H9 (cell line): ENCODE measurements at regions not wholly inside any gene's neighbourhood (a gene's known extent, or its start where the extent isn't known, plus 50 kb on each side); places are given as distances from the start of the nearest gene placed in this dataset.

Source experiments
- DNase-seq: peaks from one replicate; pipeline ENCODE4 v3.0.0-alpha.2; 2017
- H2AFZ ChIP-seq: one replicate; pipeline ENCODE4 v1.6.1; 2013; ENCODE audit warnings: mild to moderate bottlenecking, low read length, control low read depth, moderate library complexity
- H2AK5ac ChIP-seq: 2 replicates; pipeline ENCODE4 v1.6.1; 2013; ENCODE audit warnings: low read length, control low read depth, mixed read lengths; ENCODE audit not compliant: insufficient read length
- H2BK120ac ChIP-seq: one replicate; pipeline ENCODE4 v1.6.1; 2013; ENCODE audit warnings: low read depth, mild to moderate bottlenecking, low read length, control low read depth, inconsistent platforms; ENCODE audit not compliant: poor library complexity, severe bottlenecking
- H2BK12ac ChIP-seq: 2 replicates; pipeline ENCODE4 v1.6.1; 2013; ENCODE audit warnings: low read length, control low read depth, mixed read lengths, low read depth; ENCODE audit not compliant: insufficient read length
- H2BK15ac ChIP-seq: 2 replicates; pipeline ENCODE4 v1.6.1; 2013; ENCODE audit warnings: low read depth, low read length, control low read depth
- H2BK20ac ChIP-seq: one replicate; pipeline ENCODE4 v1.6.1; 2013; ENCODE audit warnings: low read depth, mild to moderate bottlenecking, low read length, control low read depth, inconsistent platforms; ENCODE audit not compliant: poor library complexity, severe bottlenecking
- H2BK5ac ChIP-seq: 2 replicates; pipeline ENCODE4 v1.6.1; 2013; ENCODE audit warnings: low read length, control low read depth, mixed read lengths; ENCODE audit not compliant: insufficient read length
- H3K14ac ChIP-seq: 2 replicates; pipeline ENCODE4 v1.6.1; 2013; ENCODE audit warnings: low read length, control low read depth; ENCODE audit not compliant: insufficient read depth
- H3K18ac ChIP-seq: 2 replicates; pipeline ENCODE4 v1.6.1; 2013; ENCODE audit warnings: low read depth, mild to moderate bottlenecking, mixed read lengths, low read length, control low read depth; ENCODE audit not compliant: insufficient read length
- H3K23ac ChIP-seq: 2 replicates; pipeline ENCODE4 v1.6.1; 2013; ENCODE audit warnings: low read length, control low read depth, mixed read lengths, low read depth; ENCODE audit not compliant: insufficient read length
- H3K23me2 ChIP-seq: 2 replicates; pipeline ENCODE4 v1.6.1; 2013; ENCODE audit warnings: low read depth, mild to moderate bottlenecking, mixed read lengths, low read length, control low read depth; ENCODE audit not compliant: insufficient read length, poor library complexity, severe bottlenecking
- H3K27ac ChIP-seq: 2 replicates; pipeline ENCODE4 v1.5.1; 2013; ENCODE audit warnings: low read length, control low read depth, mixed read lengths, low read depth; ENCODE audit not compliant: insufficient read length
- H3K27me3 ChIP-seq: 2 replicates; pipeline ENCODE4 v1.6.1; 2013; ENCODE audit warnings: low read length, control low read depth, inconsistent platforms; ENCODE audit not compliant: insufficient read depth
- H3K4ac ChIP-seq: 2 replicates; pipeline ENCODE4 v1.6.1; 2013; ENCODE audit warnings: low read depth, mild to moderate bottlenecking, control low read depth, inconsistent platforms, low read length, moderate library complexity
- H3K4me1 ChIP-seq: 2 replicates; pipeline ENCODE4 v1.6.1; 2013; ENCODE audit warnings: low read length, control low read depth, inconsistent platforms; ENCODE audit not compliant: insufficient read depth
- H3K4me2 ChIP-seq: 2 replicates; pipeline ENCODE4 v1.6.1; 2013; ENCODE audit warnings: low read length, control low read depth, mixed read lengths; ENCODE audit not compliant: insufficient read length, insufficient read depth
- H3K56ac ChIP-seq: 2 replicates; pipeline ENCODE4 v1.6.1; 2013; ENCODE audit warnings: low read depth, mild to moderate bottlenecking, mixed read lengths, low read length, control low read depth; ENCODE audit not compliant: insufficient read length
- H3K79me1 ChIP-seq: 2 replicates; pipeline ENCODE4 v1.6.1; 2013; ENCODE audit warnings: low read depth, mild to moderate bottlenecking, moderate library complexity, low read length, control low read depth, inconsistent platforms; ENCODE audit not compliant: insufficient read depth, poor library complexity, severe bottlenecking
- H3K79me2 ChIP-seq: 2 replicates; pipeline ENCODE4 v1.6.1; 2013; ENCODE audit warnings: low read length, control low read depth, inconsistent platforms; ENCODE audit not compliant: insufficient read depth
- H3K9ac ChIP-seq: 2 replicates; pipeline ENCODE4 v1.6.1; 2013; ENCODE audit warnings: low read length, control low read depth, mixed read lengths; ENCODE audit not compliant: insufficient read length; ENCODE audit errors: extremely low read depth
- H3K9me3 ChIP-seq: one replicate; pipeline ENCODE4 v1.6.1; 2013; ENCODE audit warnings: low read depth, low read length, inconsistent platforms; ENCODE audit not compliant: control insufficient read depth
- H3T11ph ChIP-seq: one replicate; pipeline ENCODE4 v1.6.1; 2013; ENCODE audit warnings: mild to moderate bottlenecking, low read length, control low read depth, inconsistent platforms
- H4K20me1 ChIP-seq: one replicate; pipeline ENCODE4 v1.6.1; 2013; ENCODE audit not compliant: control insufficient read depth, insufficient read length, insufficient read depth
- H4K5ac ChIP-seq: 2 replicates; pipeline ENCODE4 v1.6.1; 2013; ENCODE audit warnings: low read depth, mild to moderate bottlenecking, mixed read lengths, low read length, control low read depth; ENCODE audit not compliant: insufficient read length
- H4K8ac ChIP-seq: replicated peaks from 2 replicates; pipeline ENCODE4 v1.6.1; 2013; ENCODE audit warnings: low read length, control low read depth, mixed read lengths, low read depth; ENCODE audit not compliant: insufficient read length
- H4K91ac ChIP-seq: 2 replicates; pipeline ENCODE4 v1.6.1; 2013; ENCODE audit warnings: low read depth, mild to moderate bottlenecking, moderate library complexity, mixed read lengths, low read length, control low read depth; ENCODE audit not compliant: insufficient read length
- H3K27ac Mint-ChIP-seq, 3 experiments: 2 replicates in 2 of 3; 3 replicates in 1 of 3; pipeline ENCODE4 v1.8.0; 2020 to 2021; ENCODE audit warnings: mixed read lengths in 3 of 3, mild to moderate bottlenecking in 1 of 3, moderate library complexity in 1 of 3
- H3K27me3 Mint-ChIP-seq: 2 replicates; pipeline ENCODE4 v1.8.0; 2021; ENCODE audit warnings: low read depth, mild to moderate bottlenecking, moderate library complexity, mixed read lengths
- H3K36me3 Mint-ChIP-seq, 3 experiments: 2 replicates in 2 of 3; 3 replicates in 1 of 3; pipeline ENCODE4 v1.8.0; 2020 to 2021; ENCODE audit warnings: low read depth in 3 of 3, mixed read lengths in 3 of 3; ENCODE audit not compliant: insufficient read depth in 1 of 3
- H3K4me1 Mint-ChIP-seq, 2 experiments: 2 replicates each; pipeline ENCODE4 v1.8.0; 2020; ENCODE audit warnings: mixed read lengths in 2 of 2
- H3K4me3 Mint-ChIP-seq, 2 experiments: 2 replicates in 1 of 2; 3 replicates in 1 of 2; pipeline ENCODE4 v1.8.0; 2020 to 2021; ENCODE audit warnings: mild to moderate bottlenecking in 2 of 2, mixed read lengths in 2 of 2, moderate library complexity in 1 of 2
- H3K9me3 Mint-ChIP-seq, 2 experiments: 2 replicates in 1 of 2; 3 replicates in 1 of 2; pipeline ENCODE4 v1.8.0; 2020; ENCODE audit warnings: mild to moderate bottlenecking in 2 of 2, mixed read lengths in 2 of 2, moderate library complexity in 1 of 2
- WGBS: extraction: QIAGEN DNeasy Blood & Tissue Kit; methylation state at CpG from one replicate; pipeline ENCODE4 v1.1.7; 2013; ENCODE audit warnings: missing lambda C conversion rate, low lambda C conversion rate, mixed read lengths; ENCODE audit not compliant: insufficient read length; ENCODE audit errors: extremely low coverage; 5-methylcytosine and 5-hydroxymethylcytosine counted together
- TF ChIP-seq, protein P1 (sequence below): fragments of 200-600 bp; sonication (generic); conservative IDR thresholded peaks from 3 replicates; pipeline ENCODE4 v1.8.0; 2021; ENCODE audit warnings: antibody characterized with exemption, mild to moderate bottlenecking

DNA sequence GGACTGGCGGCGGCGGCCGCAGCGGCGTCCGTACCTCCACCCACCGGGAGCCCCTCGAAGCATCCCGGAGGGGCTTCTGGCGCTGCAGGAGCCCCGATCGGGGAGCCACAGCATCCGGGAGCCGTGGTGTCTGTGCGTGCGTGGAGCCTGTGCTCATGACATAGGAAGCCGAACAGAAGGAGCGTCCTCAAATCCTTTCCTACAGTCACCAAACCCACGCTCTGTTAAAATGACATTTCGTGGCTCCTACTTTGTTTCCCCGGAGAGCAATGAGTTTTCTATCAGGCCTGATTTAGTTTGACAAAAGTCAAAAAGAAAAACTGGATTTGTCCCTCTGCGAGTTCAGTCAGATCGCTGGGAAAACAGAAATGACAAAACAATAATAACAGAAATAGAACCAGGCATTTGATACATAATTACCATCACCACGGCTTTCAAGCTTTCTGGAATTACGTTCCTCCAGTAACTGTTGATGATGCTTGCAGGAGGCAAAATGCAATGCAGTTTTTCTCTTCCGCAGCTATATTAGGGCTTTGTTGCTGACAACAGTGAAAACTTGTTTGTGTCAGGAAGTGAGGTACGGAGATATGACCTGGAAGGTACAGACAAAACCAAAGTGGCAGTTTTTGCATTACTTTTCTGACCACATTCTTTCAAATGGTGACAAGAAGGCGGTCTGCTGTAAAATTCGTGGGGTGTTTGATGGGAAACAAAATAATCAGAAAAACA is 219.3 kb upstream of the MKLN1 start:
- Histone ChIP-seq H4K20me1 (no peaks in the 10 kb centered on the region), H2BK5ac (no peak overlapping the region), H2BK20ac (no peak overlapping the region), H3K4me1 (peaks cover 10% of the 10 kb centered on the region), H3K4me2 (peak overlapping the region; percentile 93), H3K56ac (no peak overlapping the region), H2BK120ac (no peak overlapping the region), H3K23me2 (peaks cover 40% of the 10 kb centered on the region), H3K14ac (no peak overlapping the region), H3K27me3 (no peaks in the 10 kb centered on the region; the same call in 1 of the 2 replicates), H2AFZ (no peak overlapping the region), H3K18ac (no peak overlapping the region), H2AK5ac (no peak overlapping the region), H2BK12ac (no peak overlapping the region), H3K9ac (peak overlapping the region; percentile 30), H3K79me2 (peaks cover 2% of the 10 kb centered on the region; the same call in 1 of the 2 replicates), H3K79me1 (no peaks in the 10 kb centered on the region), H4K5ac (no peak overlapping the region), H4K8ac (no peak overlapping the region), H2BK15ac (no peak overlapping the region), H3K9me3 (no peaks in the 10 kb centered on the region), H3K27ac (no peak overlapping the region), H3K23ac (no peak overlapping the region), H3K4ac (no peak overlapping the region), H3T11ph (no peak overlapping the region), H4K91ac (no peak overlapping the region)
- TF ChIP-seq, protein P1, sequence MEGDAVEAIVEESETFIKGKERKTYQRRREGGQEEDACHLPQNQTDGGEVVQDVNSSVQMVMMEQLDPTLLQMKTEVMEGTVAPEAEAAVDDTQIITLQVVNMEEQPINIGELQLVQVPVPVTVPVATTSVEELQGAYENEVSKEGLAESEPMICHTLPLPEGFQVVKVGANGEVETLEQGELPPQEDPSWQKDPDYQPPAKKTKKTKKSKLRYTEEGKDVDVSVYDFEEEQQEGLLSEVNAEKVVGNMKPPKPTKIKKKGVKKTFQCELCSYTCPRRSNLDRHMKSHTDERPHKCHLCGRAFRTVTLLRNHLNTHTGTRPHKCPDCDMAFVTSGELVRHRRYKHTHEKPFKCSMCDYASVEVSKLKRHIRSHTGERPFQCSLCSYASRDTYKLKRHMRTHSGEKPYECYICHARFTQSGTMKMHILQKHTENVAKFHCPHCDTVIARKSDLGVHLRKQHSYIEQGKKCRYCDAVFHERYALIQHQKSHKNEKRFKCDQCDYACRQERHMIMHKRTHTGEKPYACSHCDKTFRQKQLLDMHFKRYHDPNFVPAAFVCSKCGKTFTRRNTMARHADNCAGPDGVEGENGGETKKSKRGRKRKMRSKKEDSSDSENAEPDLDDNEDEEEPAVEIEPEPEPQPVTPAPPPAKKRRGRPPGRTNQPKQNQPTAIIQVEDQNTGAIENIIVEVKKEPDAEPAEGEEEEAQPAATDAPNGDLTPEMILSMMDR, result no peak
- H3K36me3 Mint-ChIP-seq, result no peaks in the 10 kb centered on the region
- peaks cover 34% of the 10 kb centered on the region for H3K27me3 Mint-ChIP-seq
- no peak overlapping the region; a peak in 1 of 7 replicates for H3K27ac Mint-ChIP-seq
- whole genome bisulfite sequencing, result no CpG with 5 or more reads among the region's 30 CpGs
- H3K4me1 Mint-ChIP-seq, result peaks cover 38 to 46% of the 10 kb centered on the region in 2 experiments
- H3K4me3 Mint-ChIP-seq, result peak overlapping the region; percentile 88 to 98
- no peaks in the 10 kb centered on the region for H3K9me3 Mint-ChIP-seq
- DNase-seq, result no peak
